ENCODE measurements at regions not wholly inside any gene's neighbourhood (a gene's known extent, or its start where the extent isn't known, plus 50 kb on each side); places are given as distances from the start of the nearest gene placed in this dataset.

DNA sequence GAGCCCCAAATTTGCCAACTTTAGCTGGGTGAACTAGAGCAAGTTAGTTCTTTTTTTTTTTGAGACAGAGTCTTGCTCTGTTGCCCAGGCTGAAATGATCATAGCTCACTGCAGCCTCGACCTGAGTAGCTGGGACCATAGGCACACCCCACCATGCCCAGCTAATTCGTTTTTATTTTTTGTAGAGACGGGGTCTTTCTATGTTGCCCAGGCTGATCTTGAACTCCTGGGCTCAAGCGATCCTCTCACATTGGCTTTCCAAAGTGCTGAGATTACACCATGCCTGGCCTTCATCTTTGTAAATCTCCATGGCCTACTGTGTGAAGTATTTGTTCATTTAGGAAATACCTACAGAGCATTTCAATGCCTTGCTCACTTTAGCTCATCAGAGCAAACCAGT, 105.6 kb upstream of the SLC44A3 start:
- peak overlapping the region; percentile 93 for H4K5ac ChIP-seq (ENCODE audit: low read depth, low read length)
- H4K91ac ChIP-seq (ENCODE audit: insufficient read depth, low read depth, low read length) = peak overlapping the region; percentile 99
- BruUV-seq (replicated peaks) = no TSS peak
- POLR2A ChIA-PET (ENCODE audit: unreplicated experiment) = interaction anchor here (2.7 kb wide), 1 partner anchor 173 kb away, joined by 20 read pairs; the partner anchor contains the start of gene F3
- no peak for ATAC-seq (ENCODE audit: low read depth)
- peak overlapping the region; percentile 99 for H2BK20ac ChIP-seq (ENCODE audit: low read depth, low read length)
- intact Hi-C loops (cut with micrococcal nuclease) = loop anchor here (5.0 kb wide), 1 partner anchor 67 kb away; no protein-coding TSS in a partner anchor
- CTCF ChIA-PET = no interaction called here
- no peaks in the 10 kb centered on the region for H4K20me1 ChIP-seq (ENCODE audit: insufficient read depth, low read length)
- peak overlapping the region; percentile 92 for H3K23ac ChIP-seq (ENCODE audit: low read depth, low read length)
- no peak overlapping the region for H3K4me3 ChIP-seq (ENCODE audit: insufficient read depth, low read depth, low read length)
- H2BK120ac ChIP-seq (ENCODE audit: low read depth, low read length) = peak overlapping the region; percentile 100
- peak overlapping the region; percentile 93 for H2AK5ac ChIP-seq (ENCODE audit: low read depth, low read length)
- H3K27ac ChIP-seq (ENCODE audit: insufficient read depth, low read length) = peak overlapping the region; percentile 78; the same call in 1 of the 2 replicates
- DNase-seq = no peak
- no peaks in the 10 kb centered on the region for H3K9me3 ChIP-seq (ENCODE audit: control insufficient read depth, insufficient read depth, low read length)
- in situ Hi-C loops (cut with MboI; ENCODE audit: low sequenced_read_pairs) = no loop called here
- peak overlapping the region; percentile 99 for H3K4ac ChIP-seq (ENCODE audit: low read depth, low read length)
- H3K27me3 ChIP-seq (ENCODE audit: control insufficient read depth, insufficient read depth, low read length) = no peaks in the 10 kb centered on the region
- H3K9ac ChIP-seq (ENCODE audit: low read depth, low read length) = no peak overlapping the region
- H2AK9ac ChIP-seq (replicated peaks; ENCODE audit: low read depth, low read length, poor library complexity) = no peak overlapping the region
- peaks cover 21% of the 10 kb centered on the region for H3K4me1 ChIP-seq (ENCODE audit: control insufficient read depth, insufficient read depth, low read length)
- dilution Hi-C loops (cut with HindIII; ENCODE audit: low sequenced_read_pairs, unreplicated experiment) = no loop called here
- H3K14ac ChIP-seq (replicated peaks; ENCODE audit: low read depth, low read length) = peak overlapping the region; percentile 93
- WGBS, 2 experiments (ENCODE audit: extremely low coverage in 2 of 2, insufficient read length in 1 of 2) = 92% methylated on average over 2 of the region's 4 CpGs; no CpG with 5 or more reads in 1 of the 2 experiments
- no peak overlapping the region for H3K4me2 ChIP-seq (ENCODE audit: low read depth, low read length)
- H3K79me1 ChIP-seq (ENCODE audit: low read depth in 1 of 2, low read length in 2 of 2) = 0 out of 4 replicates have a peak, but pooled peaks cover 0 to 15% of the 10 kb centered on the region in 2 experiments
- no peaks in the 10 kb centered on the region for H3K36me3 ChIP-seq (ENCODE audit: control insufficient read depth, insufficient read depth, low read length)
- peaks cover 27% of the 10 kb centered on the region for H3K9me1 ChIP-seq (ENCODE audit: insufficient read depth, low read length)
- H3K56ac ChIP-seq (ENCODE audit: extremely low read depth, insufficient read depth, low read length) = peak overlapping the region; percentile 80
- peak overlapping the region; percentile 90 for H3K18ac ChIP-seq (ENCODE audit: low read depth, low read length)
- TF ChIP-seq FOS (IDR thresholded peaks at IDR 0.05; ENCODE audit: low read depth, low read length) (no peak), MAZ (IDR thresholded peaks at IDR 0.05; ENCODE audit: borderline replicate concordance, low read depth, low read length) (no peak), NFE2L2 (IDR thresholded peaks at IDR 0.05; ENCODE audit: low read depth, low read length) (no peak), CEBPB (IDR thresholded peaks at IDR 0.05; ENCODE audit: low read depth, low read length) (no peak), USF2 (IDR thresholded peaks at IDR 0.05; ENCODE audit: low read depth, low read length) (no peak), RCOR1 (IDR thresholded peaks at IDR 0.05; ENCODE audit: insufficient replicate concordance, low read length) (no peak), RFX5 (IDR thresholded peaks at IDR 0.05; ENCODE audit: low read depth, low read length) (no peak), RAD21 (IDR thresholded peaks at IDR 0.05; ENCODE audit: low read length) (no peak), CHD1 (IDR thresholded peaks at IDR 0.05; ENCODE audit: low read depth, low read length) (no peak), BHLHE40 (IDR thresholded peaks at IDR 0.05; ENCODE audit: low read depth, low read length) (no peak), ELK1 (IDR thresholded peaks at IDR 0.05; ENCODE audit: borderline replicate concordance, low read depth, low read length) (no peak), CTCF (conservative IDR thresholded peaks at IDR 0.05; ENCODE audit: low read depth, low read length) (no peak), MXI1 (IDR thresholded peaks at IDR 0.05; ENCODE audit: borderline replicate concordance, low read depth, low read length) (no peak), MAFK (IDR thresholded peaks at IDR 0.05; ENCODE audit: low read depth, low read length) (no peak), POLR2A (IDR thresholded peaks at IDR 0.05; ENCODE audit: low read depth, low read length) (no peak), SMC3 (IDR thresholded peaks at IDR 0.05; ENCODE audit: low read depth, low read length) (no peak)
- H2AFZ ChIP-seq (replicated peaks; ENCODE audit: low read length, poor library complexity) = no peak overlapping the region
- H4K8ac ChIP-seq (ENCODE audit: low read depth in 2 of 2, low read length in 2 of 2) = peak overlapping the region; percentile 94 to 95
- peak overlapping the region; percentile 90 for H2BK5ac ChIP-seq (ENCODE audit: low read depth, low read length, poor library complexity, severe bottlenecking)
- H2BK15ac ChIP-seq (ENCODE audit: low read depth, low read length) = peak overlapping the region; percentile 77; the same call in 2 of the 3 replicates
